SH-SY5Y (cell line): ENCODE measurements at regions not wholly inside any gene's neighbourhood (a gene's known extent, or its start where the extent isn't known, plus 50 kb on each side); places are given as distances from the start of the nearest gene placed in this dataset.

ENCODE experiments used
- GATA2 ChIP-seq: IDR thresholded peaks from 2 replicates; pipeline ENCODE4 v1.6.1; 2011; ENCODE audit warnings: mild to moderate bottlenecking, low read depth, low read length
- GATA3 ChIP-seq: IDR thresholded peaks from 2 replicates; pipeline ENCODE4 v1.6.1; 2011; ENCODE audit warnings: low read depth, mild to moderate bottlenecking, low read length, moderate library complexity

- TF ChIP-seq GATA2 (no peak), GATA3 (no peak)
Observed at GRCh38 chr9:73280113-73280512, 128.4 kb downstream of the ANXA1 start.
